ENCODE measurements at regions not wholly inside any gene's neighbourhood (a gene's known extent, or its start where the extent isn't known, plus 50 kb on each side); places are given as distances from the start of the nearest gene placed in this dataset.

GRCh38 chr3:104849070-104849469 is 517.6 kb upstream of the ALCAM start:
- no peak for DNase-seq (ENCODE audit: unreplicated experiment)
- CTCF ChIA-PET = interaction anchor here (0.6 kb wide), 3 partner anchors 111 to 669 kb away, joined by 3 read pairs; no protein-coding TSS in a partner anchor
- Mint-ChIP-seq H3K27me3 (ENCODE audit: insufficient read depth, unreplicated experiment) (no peaks in the 10 kb centered on the region), H3K36me3 (ENCODE audit: insufficient read depth, unreplicated experiment) (no peaks in the 10 kb centered on the region), H3K4me1 (ENCODE audit: insufficient read depth, unreplicated experiment) (no peaks in the 10 kb centered on the region), H3K4me3 (ENCODE audit: unreplicated experiment) (no peak overlapping the region), H3K27ac (ENCODE audit: low read depth, unreplicated experiment) (no peak overlapping the region), H3K9me3 (ENCODE audit: unreplicated experiment) (no peaks in the 10 kb centered on the region)
- TF ChIP-seq, protein P1, sequence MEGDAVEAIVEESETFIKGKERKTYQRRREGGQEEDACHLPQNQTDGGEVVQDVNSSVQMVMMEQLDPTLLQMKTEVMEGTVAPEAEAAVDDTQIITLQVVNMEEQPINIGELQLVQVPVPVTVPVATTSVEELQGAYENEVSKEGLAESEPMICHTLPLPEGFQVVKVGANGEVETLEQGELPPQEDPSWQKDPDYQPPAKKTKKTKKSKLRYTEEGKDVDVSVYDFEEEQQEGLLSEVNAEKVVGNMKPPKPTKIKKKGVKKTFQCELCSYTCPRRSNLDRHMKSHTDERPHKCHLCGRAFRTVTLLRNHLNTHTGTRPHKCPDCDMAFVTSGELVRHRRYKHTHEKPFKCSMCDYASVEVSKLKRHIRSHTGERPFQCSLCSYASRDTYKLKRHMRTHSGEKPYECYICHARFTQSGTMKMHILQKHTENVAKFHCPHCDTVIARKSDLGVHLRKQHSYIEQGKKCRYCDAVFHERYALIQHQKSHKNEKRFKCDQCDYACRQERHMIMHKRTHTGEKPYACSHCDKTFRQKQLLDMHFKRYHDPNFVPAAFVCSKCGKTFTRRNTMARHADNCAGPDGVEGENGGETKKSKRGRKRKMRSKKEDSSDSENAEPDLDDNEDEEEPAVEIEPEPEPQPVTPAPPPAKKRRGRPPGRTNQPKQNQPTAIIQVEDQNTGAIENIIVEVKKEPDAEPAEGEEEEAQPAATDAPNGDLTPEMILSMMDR (IDR thresholded peaks at IDR 0.05; ENCODE audit: unreplicated experiment) = no peak
- POLR2A ChIA-PET = interaction anchor here (0.6 kb wide), 1 partner anchor 617 kb away, joined by 3 read pairs; no protein-coding TSS in a partner anchor
- BruUV-seq (replicated peaks) = no TSS peak
- intact Hi-C loops (cut with micrococcal nuclease) = no loop called here

- no peaks in the 10 kb centered on the region for H3K9me3 Mint-ChIP-seq (ENCODE audit: unreplicated experiment)
- TF ChIP-seq, protein P1 (IDR thresholded peaks at IDR 0.05; ENCODE audit: unreplicated experiment) = no peak
- no peaks in the 10 kb centered on the region for H3K27me3 Mint-ChIP-seq (ENCODE audit: insufficient read depth, unreplicated experiment)
- no peaks in the 10 kb centered on the region for H3K4me1 Mint-ChIP-seq (ENCODE audit: insufficient read depth, unreplicated experiment)
- ChIA-PET POLR2A (no interaction called here), CTCF (interaction anchor here (0.6 kb wide), 1 partner anchor 10 kb away, joined by 3 read pairs; no protein-coding TSS in a partner anchor)
- no peak overlapping the region for H3K27ac Mint-ChIP-seq (ENCODE audit: low read depth, unreplicated experiment)
- intact Hi-C loops (cut with micrococcal nuclease) = no loop called here
- H3K36me3 Mint-ChIP-seq (ENCODE audit: insufficient read depth, unreplicated experiment) = no peaks in the 10 kb centered on the region
- no peak for DNase-seq (ENCODE audit: unreplicated experiment)
- H3K4me3 Mint-ChIP-seq (ENCODE audit: unreplicated experiment) = no peak overlapping the region
- BruUV-seq (replicated peaks) = no TSS peak
Measured at GRCh38 chr3:104854468-104854867, 512.2 kb upstream of the ALCAM start.

GRCh38 chr3:104855702-104856101 is 511.0 kb upstream of the ALCAM start:
- H3K27ac Mint-ChIP-seq (ENCODE audit: low read depth, unreplicated experiment) = no peak overlapping the region
- CTCF ChIA-PET = interaction anchor here (0.7 kb wide), 1 partner anchor 13 kb away, joined by 3 read pairs; no protein-coding TSS in a partner anchor
- H3K36me3 Mint-ChIP-seq (ENCODE audit: insufficient read depth, unreplicated experiment) = no peaks in the 10 kb centered on the region
- no peaks in the 10 kb centered on the region for H3K4me1 Mint-ChIP-seq (ENCODE audit: insufficient read depth, unreplicated experiment)
- TF ChIP-seq, protein P1 (IDR thresholded peaks at IDR 0.05; ENCODE audit: unreplicated experiment) = no peak
- no TSS peak for BruUV-seq (replicated peaks)
- H3K4me3 Mint-ChIP-seq (ENCODE audit: unreplicated experiment) = no peak overlapping the region
- no peaks in the 10 kb centered on the region for H3K9me3 Mint-ChIP-seq (ENCODE audit: unreplicated experiment)
- intact Hi-C loops (cut with micrococcal nuclease) = no loop called here
- DNase-seq (ENCODE audit: unreplicated experiment) = no peak
- POLR2A ChIA-PET = no interaction called here
- no peaks in the 10 kb centered on the region for H3K27me3 Mint-ChIP-seq (ENCODE audit: insufficient read depth, unreplicated experiment)

- no peaks in the 10 kb centered on the region for H3K9me3 Mint-ChIP-seq (ENCODE audit: unreplicated experiment)
- no TSS peak for BruUV-seq (replicated peaks)
- DNase-seq (ENCODE audit: unreplicated experiment) = no peak
- no peak overlapping the region for H3K27ac Mint-ChIP-seq (ENCODE audit: low read depth, unreplicated experiment)
- no peaks in the 10 kb centered on the region for H3K36me3 Mint-ChIP-seq (ENCODE audit: insufficient read depth, unreplicated experiment)
- TF ChIP-seq, protein P1 (IDR thresholded peaks at IDR 0.05; ENCODE audit: unreplicated experiment) = no peak
- no peaks in the 10 kb centered on the region for H3K4me1 Mint-ChIP-seq (ENCODE audit: insufficient read depth, unreplicated experiment)
- CTCF ChIA-PET = interaction anchor here (1.1 kb wide), 1 partner anchor 27 kb away, joined by 3 read pairs; no protein-coding TSS in a partner anchor
- no peaks in the 10 kb centered on the region for H3K27me3 Mint-ChIP-seq (ENCODE audit: insufficient read depth, unreplicated experiment)
- intact Hi-C loops (cut with micrococcal nuclease) = no loop called here
- POLR2A ChIA-PET = interaction anchor here (0.7 kb wide), 1 partner anchor 16 kb away, joined by 3 read pairs; no protein-coding TSS in a partner anchor
- H3K4me3 Mint-ChIP-seq (ENCODE audit: unreplicated experiment) = no peak overlapping the region
Measured at GRCh38 chr3:104856741-104857140, 510.0 kb upstream of the ALCAM start.
